ENCODE measurements at regions not wholly inside any gene's neighbourhood (a gene's known extent, or its start where the extent isn't known, plus 50 kb on each side); places are given as distances from the start of the nearest gene placed in this dataset.

DNA sequence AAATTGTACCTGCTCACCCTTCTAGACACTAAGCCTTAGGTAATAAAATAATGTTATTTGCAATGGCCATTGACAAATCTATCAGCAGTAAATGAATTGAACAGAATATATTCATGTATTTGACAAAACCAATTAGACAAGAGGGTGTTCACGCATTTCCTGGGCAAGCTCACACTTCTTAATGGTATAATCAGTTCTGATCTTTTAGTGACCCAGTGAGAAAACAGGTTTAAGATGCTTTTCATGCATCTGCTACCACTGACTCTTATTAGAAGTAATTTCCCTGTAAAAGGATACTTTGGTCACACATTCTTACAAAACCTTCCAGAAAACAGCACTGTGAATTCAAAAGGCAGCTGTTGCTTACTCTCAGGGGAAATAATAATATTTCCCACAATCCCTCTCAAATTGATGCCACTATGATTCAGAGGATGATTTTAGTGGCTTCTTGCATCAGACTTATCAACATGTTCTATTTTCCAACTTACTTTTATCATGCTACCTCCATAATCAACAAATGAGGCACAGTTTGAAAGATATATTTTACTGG, 313.9 kb upstream of the NWD2 start:
- H3K4me1 ChIP-seq, result no peaks in the 10 kb centered on the region
- 76 to 89% methylated on average over 1 of the region's 1 CpG for WGBS, 2 donors
- H3K36me3 ChIP-seq, result no peaks in the 10 kb centered on the region
- no peak overlapping the region for H3K4me3 ChIP-seq
- no peak for TF ChIP-seq EP300 (IDR thresholded peaks at IDR 0.05)
- TF ChIP-seq, protein P1, sequence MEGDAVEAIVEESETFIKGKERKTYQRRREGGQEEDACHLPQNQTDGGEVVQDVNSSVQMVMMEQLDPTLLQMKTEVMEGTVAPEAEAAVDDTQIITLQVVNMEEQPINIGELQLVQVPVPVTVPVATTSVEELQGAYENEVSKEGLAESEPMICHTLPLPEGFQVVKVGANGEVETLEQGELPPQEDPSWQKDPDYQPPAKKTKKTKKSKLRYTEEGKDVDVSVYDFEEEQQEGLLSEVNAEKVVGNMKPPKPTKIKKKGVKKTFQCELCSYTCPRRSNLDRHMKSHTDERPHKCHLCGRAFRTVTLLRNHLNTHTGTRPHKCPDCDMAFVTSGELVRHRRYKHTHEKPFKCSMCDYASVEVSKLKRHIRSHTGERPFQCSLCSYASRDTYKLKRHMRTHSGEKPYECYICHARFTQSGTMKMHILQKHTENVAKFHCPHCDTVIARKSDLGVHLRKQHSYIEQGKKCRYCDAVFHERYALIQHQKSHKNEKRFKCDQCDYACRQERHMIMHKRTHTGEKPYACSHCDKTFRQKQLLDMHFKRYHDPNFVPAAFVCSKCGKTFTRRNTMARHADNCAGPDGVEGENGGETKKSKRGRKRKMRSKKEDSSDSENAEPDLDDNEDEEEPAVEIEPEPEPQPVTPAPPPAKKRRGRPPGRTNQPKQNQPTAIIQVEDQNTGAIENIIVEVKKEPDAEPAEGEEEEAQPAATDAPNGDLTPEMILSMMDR (IDR thresholded peaks at IDR 0.05), result no peak
- no peak for TF ChIP-seq POLR2A (IDR thresholded peaks at IDR 0.05)
- no peak for TF ChIP-seq POLR2AphosphoS5 (IDR thresholded peaks at IDR 0.05)
- H3K9me3 ChIP-seq, result no peaks in the 10 kb centered on the region
- no peaks in the 10 kb centered on the region for H3K27me3 ChIP-seq
- DNase-seq, result no peak
- H3K27ac ChIP-seq, result no peak overlapping the region
- intact Hi-C loops (cut with DNase I), result no loop called here

DNA sequence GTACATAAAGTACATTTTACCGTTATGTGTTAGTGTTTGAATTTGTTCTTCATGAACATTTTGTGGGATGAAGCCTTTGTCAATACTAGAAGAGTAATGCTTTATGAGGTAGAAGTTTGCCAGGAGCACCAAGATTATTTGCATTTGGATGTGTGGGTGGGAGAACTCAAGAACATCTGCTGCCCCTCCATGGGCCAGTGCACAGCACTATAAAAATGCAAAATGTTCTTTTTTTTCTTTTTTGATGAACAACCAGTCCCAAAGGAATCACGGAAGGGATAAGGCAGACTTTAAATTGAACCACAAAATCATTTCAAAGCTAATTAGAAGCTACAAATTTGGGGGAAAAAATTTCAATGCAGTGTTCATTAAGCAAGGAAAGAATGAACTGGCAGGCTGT, 300.3 kb upstream of the NWD2 start:
- no peaks in the 10 kb centered on the region for H3K27me3 ChIP-seq
- no peaks in the 10 kb centered on the region for H3K4me1 ChIP-seq
- H3K9me3 ChIP-seq, result no peaks in the 10 kb centered on the region
- TF ChIP-seq, protein P1 (IDR thresholded peaks at IDR 0.05), result no peak
- no peak for TF ChIP-seq POLR2AphosphoS5 (IDR thresholded peaks at IDR 0.05)
- TF ChIP-seq POLR2A (IDR thresholded peaks at IDR 0.05), result no peak
- no peak for TF ChIP-seq EP300 (IDR thresholded peaks at IDR 0.05)
- DNase-seq, result no peak
- intact Hi-C loops (cut with DNase I), result no loop called here
- 76 to 89% methylated on average over 2 of the region's 2 CpGs for WGBS, 2 donors
- H3K4me3 ChIP-seq, result no peak overlapping the region
- no peak overlapping the region for H3K27ac ChIP-seq
- H3K36me3 ChIP-seq, result no peaks in the 10 kb centered on the region

DNA sequence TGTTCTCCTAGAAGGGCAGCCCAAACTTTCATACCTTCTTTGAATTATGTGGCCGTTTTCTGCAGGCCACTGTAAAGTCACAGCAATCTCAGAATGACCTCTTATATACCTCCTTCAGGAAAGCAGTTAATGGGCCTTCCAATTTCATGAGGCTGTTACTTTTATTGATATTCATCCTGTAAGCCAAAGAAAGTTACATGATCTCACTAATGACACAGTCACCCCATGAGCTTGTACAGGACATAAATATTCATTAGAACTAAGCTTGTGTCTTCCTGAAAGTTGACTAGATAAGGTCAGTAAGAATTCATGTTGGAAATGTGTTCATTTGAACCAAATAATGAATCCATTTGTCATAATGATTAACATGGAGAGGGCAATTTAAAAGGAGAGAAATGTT, 283.1 kb upstream of the NWD2 start:
- DNase-seq, result no peak
- TF ChIP-seq POLR2AphosphoS5 (IDR thresholded peaks at IDR 0.05) (no peak), EP300 (IDR thresholded peaks at IDR 0.05) (no peak), POLR2A (IDR thresholded peaks at IDR 0.05) (no peak)
- TF ChIP-seq, protein P1 (IDR thresholded peaks at IDR 0.05), result no peak
- no peak overlapping the region for H3K4me3 ChIP-seq
- H3K9me3 ChIP-seq, result no peaks in the 10 kb centered on the region
- 68 to 81% methylated on average over 1 of the region's 1 CpG for WGBS, 2 donors
- no peak overlapping the region for H3K27ac ChIP-seq
- H3K4me1 ChIP-seq, result no peaks in the 10 kb centered on the region
- no peaks in the 10 kb centered on the region for H3K27me3 ChIP-seq
- intact Hi-C loops (cut with DNase I), result no loop called here
- H3K36me3 ChIP-seq, result no peaks in the 10 kb centered on the region

DNA sequence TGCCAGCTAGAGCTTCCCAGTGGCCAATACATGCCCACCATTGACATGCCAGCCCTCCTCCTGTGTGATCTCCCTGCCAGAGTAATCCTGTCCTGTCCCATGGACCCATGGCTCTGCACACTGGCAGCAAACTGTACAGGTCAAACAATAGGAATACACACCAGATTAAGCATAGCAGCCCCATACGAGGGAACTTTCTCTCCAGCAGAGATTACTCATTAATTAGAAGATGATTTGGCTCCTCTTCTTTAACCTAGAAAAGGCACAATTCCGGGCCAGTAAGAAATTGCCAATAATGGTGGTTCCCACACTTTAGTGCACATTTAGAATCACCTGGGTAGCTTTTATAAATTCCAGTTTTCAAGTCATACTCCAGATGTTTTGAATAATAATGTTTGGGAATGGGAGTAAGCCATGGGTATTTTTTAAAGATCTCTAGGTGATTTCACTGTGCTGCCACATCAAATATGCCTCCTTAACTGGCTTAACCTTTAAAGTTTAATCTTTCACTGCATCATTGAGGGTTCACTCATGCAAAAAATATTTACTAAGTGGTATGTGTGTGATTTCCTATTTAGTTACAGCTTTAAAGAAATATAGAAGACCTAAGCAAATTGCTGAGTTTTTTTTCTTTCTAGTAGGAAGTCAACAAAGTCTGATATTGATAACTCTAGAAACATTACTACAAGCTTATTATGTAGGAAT, 277.6 kb upstream of the NWD2 start:
- TF ChIP-seq EP300 (IDR thresholded peaks at IDR 0.05) (no peak), POLR2AphosphoS5 (IDR thresholded peaks at IDR 0.05) (no peak), POLR2A (IDR thresholded peaks at IDR 0.05) (no peak)
- TF ChIP-seq, protein P1 (IDR thresholded peaks at IDR 0.05), result no peak
- Histone ChIP-seq H3K9me3 (no peaks in the 10 kb centered on the region), H3K27me3 (no peaks in the 10 kb centered on the region), H3K4me1 (no peaks in the 10 kb centered on the region), H3K27ac (no peak overlapping the region), H3K36me3 (no peaks in the 10 kb centered on the region), H3K4me3 (no peak overlapping the region)
- intact Hi-C loops (cut with DNase I), result no loop called here
- 82 to 89% methylated on average over 2 of the region's 2 CpGs for WGBS, 2 donors
- no peak for DNase-seq

DNA sequence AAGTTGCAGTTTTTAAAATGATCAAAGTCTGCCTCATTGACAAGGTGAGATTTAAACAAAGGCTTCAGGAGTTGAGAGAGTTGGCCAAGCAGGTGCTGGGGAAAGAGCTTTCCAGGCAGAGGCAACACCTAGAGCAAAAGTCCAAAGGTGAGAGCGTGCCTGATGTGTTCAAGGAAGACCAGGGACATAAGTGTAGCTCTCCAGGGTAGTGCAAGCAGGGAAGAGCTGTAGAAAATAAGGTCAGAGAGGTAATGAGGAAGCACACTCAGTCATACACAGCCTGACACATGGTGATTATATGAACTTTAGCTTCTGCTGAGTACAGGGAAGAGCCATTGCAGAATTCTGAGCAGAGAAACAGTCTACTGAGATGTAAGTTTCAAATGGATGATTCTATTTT, 265.0 kb upstream of the NWD2 start:
- WGBS, 2 donors, result 15 to 50% methylated on average over 1 of the region's 1 CpG
- H3K36me3 ChIP-seq, result no peaks in the 10 kb centered on the region
- H3K27ac ChIP-seq, result no peak overlapping the region
- no peak for DNase-seq
- H3K4me3 ChIP-seq, result no peak overlapping the region
- no peaks in the 10 kb centered on the region for H3K27me3 ChIP-seq
- TF ChIP-seq POLR2AphosphoS5 (IDR thresholded peaks at IDR 0.05) (no peak), POLR2A (IDR thresholded peaks at IDR 0.05) (no peak), EP300 (IDR thresholded peaks at IDR 0.05) (no peak)
- TF ChIP-seq, protein P1 (IDR thresholded peaks at IDR 0.05), result no peak
- intact Hi-C loops (cut with DNase I), result no loop called here
- H3K9me3 ChIP-seq, result no peaks in the 10 kb centered on the region
- no peaks in the 10 kb centered on the region for H3K4me1 ChIP-seq

Data from sigmoid colon (tissue), 6 donors.